NCI-H510A treated with DMSO at 0.1 percent for 48 hours (cell line): ENCODE measurements at regions not wholly inside any gene's neighbourhood (a gene's known extent, or its start where the extent isn't known, plus 50 kb on each side); places are given as distances from the start of the nearest gene placed in this dataset.

Experiments used
- DNase-seq: peaks from one replicate; lab custom pipeline; 2025; lab: John Stamatoyannopoulos, UW

GRCh38 chr1:87880098-87880760 is 551.5 kb downstream of the LMO4 start:
- DNase-seq = no peak

- no peak for DNase-seq
Measured at GRCh38 chr1:87880764-87881163, 552.1 kb downstream of the LMO4 start.

- no peak for DNase-seq
Measured at GRCh38 chr1:87883906-87884305, 555.2 kb downstream of the LMO4 start.

GRCh38 chr1:87884581-87884980 is 555.9 kb downstream of the LMO4 start:
- DNase-seq = no peak

- DNase-seq = no peak
Measured at GRCh38 chr1:87885278-87886025, 556.8 kb downstream of the LMO4 start.

- no peak for DNase-seq
Measured at GRCh38 chr1:87887100-87887499, 558.4 kb downstream of the LMO4 start.

GRCh38 chr1:87888446-87888845 is 559.8 kb downstream of the LMO4 start:
- DNase-seq = no peak

GRCh38 chr1:87894062-87894461 is 565.4 kb downstream of the LMO4 start:
- DNase-seq = no peak

- no peak for DNase-seq
Measured at GRCh38 chr1:87897481-87897880, 568.8 kb downstream of the LMO4 start.

GRCh38 chr1:87898431-87898830 is 569.8 kb downstream of the LMO4 start:
- DNase-seq = no peak

GRCh38 chr1:87899017-87899416 is 570.3 kb downstream of the LMO4 start:
- no peak for DNase-seq

- DNase-seq = no peak
Measured at GRCh38 chr1:87899746-87900145, 571.1 kb downstream of the LMO4 start.

GRCh38 chr1:87902830-87903229 is 574.1 kb downstream of the LMO4 start:
- peak; percentile 88 for DNase-seq

- DNase-seq = no peak
Measured at GRCh38 chr1:87903242-87903641, 574.6 kb downstream of the LMO4 start.

GRCh38 chr1:87904651-87905050 is 576.0 kb downstream of the LMO4 start:
- DNase-seq = no peak

GRCh38 chr1:87905651-87906050 is 577.0 kb downstream of the LMO4 start:
- DNase-seq = no peak

GRCh38 chr1:87906078-87906477 is 577.4 kb downstream of the LMO4 start:
- DNase-seq = no peak

- DNase-seq = no peak
Measured at GRCh38 chr1:87913361-87913760, 584.7 kb downstream of the LMO4 start.

GRCh38 chr1:87914396-87914795 is 585.7 kb downstream of the LMO4 start:
- no peak for DNase-seq

- no peak for DNase-seq
Measured at GRCh38 chr1:87915771-87916170, 587.1 kb downstream of the LMO4 start.

- no peak for DNase-seq
Measured at GRCh38 chr1:87916965-87917364, 588.3 kb downstream of the LMO4 start.

- no peak for DNase-seq
Measured at GRCh38 chr1:87918398-87918797, 589.7 kb downstream of the LMO4 start.

GRCh38 chr1:87922885-87923284 is 594.2 kb downstream of the LMO4 start:
- no peak for DNase-seq
